T47D (cell line): ENCODE measurements at regions not wholly inside any gene's neighbourhood (a gene's known extent, or its start where the extent isn't known, plus 50 kb on each side); places are given as distances from the start of the nearest gene placed in this dataset.

Experiments used
- DNase-seq, 2 experiments: peaks; one replicate each; pipeline versions ENCODE4 v3.0.0 to v3.0.0-alpha.2; 2011 to 2012; ENCODE audit warnings: low read depth in 1 of 2, low spot score in 1 of 2
- JUND ChIP-seq: IDR thresholded peaks from 2 replicates; pipeline ENCODE4 v1.6.1; 2012; ENCODE audit warnings: low read depth
- in situ Hi-C: cut with HindIII; loops from 2 replicates; pipeline ENCODE4 v1.10.0; 2016; ENCODE audit warnings: low sequenced_read_pairs, low pct_unique_long_range_greater_than_20kb

DNA sequence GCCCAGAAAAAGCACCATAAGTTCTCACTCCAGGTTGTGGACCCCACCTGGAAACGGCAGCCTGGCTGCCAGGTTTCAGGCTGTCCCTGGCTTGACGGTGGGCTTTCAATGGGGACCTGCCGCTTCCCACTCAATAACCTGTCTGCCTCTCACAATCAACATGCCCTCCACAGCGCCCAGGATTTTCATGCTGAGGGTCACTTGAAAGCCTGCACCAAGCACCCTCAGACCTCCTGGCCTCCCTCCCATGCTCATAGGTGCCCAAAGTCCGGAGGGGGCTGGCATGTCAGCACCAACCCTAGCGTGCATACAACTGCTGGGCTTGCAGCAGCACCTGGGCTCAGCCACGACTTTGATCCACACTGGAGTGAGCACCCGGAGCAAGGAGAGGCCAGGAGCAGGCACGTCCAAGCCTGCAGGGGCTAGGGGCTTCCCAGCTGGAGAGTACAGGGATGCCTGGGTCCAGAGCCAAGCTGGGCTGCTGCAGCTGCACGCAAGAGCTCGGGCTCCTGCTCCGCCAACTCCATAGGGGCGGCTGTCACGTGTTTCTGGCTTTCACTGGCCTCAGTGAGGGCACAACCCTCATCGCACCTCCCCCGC is 1214.3 kb upstream of the RAG2 start:
- in situ Hi-C loops = no loop called here
- no peak for TF ChIP-seq JUND
- no peak for DNase-seq

DNA sequence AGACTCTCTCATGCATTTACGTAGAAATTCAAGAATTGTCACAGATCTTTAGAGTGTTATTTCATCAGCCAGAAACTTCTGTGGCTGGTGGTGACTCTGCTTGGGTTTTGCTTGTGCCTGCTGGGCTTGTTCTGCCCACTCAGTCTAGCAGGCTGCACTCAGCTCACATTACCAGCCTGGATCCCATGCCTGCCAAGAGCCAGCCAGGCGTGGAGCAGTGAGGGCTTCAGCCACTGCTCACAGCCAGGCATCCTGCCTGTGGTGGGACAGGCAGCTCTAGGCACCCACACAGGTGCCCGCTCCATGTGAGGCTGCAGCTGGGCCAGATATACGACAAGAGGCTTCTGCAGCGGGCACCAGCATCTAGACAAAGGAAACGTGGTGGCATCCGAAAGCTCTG is 1213.3 kb upstream of the RAG2 start:
- no peak for TF ChIP-seq JUND
- in situ Hi-C loops = no loop called here
- DNase-seq = no peak

DNA sequence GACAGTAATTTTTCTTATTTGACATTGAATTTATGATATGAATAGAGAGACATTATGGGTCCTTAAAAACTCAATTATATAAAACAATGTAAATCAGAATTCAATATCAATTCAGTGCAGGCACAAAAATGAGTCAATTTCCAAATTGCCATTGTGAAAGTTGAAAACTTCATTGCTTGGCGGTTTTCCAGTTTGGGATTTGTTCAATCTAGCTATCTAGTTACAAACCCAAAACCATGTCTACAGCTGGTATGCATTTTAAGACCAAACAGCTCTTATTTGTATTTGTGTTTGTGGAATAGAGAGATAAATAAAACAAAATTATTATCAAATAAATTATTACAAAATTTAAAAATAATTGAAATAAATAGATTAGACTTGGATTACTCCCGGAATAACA is 1206.6 kb upstream of the RAG2 start:
- TF ChIP-seq JUND = no peak
- in situ Hi-C loops = no loop called here
- DNase-seq = no peak

DNA sequence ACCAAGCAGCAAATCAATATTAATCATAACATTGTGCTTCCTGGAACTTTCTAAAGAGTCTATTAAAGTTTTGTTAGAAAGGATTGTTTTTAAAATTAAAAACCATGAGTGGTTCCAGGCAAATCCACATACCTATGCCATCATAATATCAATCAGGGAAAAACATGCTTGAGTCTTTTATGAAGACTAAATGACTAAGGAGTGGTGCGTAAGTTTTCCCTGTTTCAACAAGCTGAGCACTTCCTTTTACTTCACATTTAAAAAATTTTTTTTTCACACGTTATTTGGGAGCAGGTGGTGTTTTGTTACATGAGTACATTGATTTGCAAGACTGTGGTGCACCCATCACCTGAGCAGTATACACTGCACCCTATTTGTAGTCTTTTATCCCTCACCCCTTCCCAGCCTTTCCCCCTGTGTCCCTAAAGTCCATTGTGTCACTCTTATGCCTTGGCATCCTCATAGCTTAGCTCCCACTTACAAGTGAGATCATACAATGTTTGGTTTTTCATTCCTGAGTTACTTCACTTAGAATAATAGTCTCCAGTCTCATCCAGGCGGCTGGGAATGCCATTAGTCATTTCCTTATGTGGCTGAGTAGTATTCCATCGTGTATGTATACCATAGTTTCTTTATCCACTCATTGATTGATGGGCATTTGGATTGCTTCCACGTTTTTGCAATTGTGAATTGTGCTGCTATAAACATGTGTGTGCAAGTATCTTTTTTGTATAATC is 1190.3 kb upstream of the RAG2 start:
- TF ChIP-seq JUND = no peak
- DNase-seq = no peak
- in situ Hi-C loops = no loop called here

DNA sequence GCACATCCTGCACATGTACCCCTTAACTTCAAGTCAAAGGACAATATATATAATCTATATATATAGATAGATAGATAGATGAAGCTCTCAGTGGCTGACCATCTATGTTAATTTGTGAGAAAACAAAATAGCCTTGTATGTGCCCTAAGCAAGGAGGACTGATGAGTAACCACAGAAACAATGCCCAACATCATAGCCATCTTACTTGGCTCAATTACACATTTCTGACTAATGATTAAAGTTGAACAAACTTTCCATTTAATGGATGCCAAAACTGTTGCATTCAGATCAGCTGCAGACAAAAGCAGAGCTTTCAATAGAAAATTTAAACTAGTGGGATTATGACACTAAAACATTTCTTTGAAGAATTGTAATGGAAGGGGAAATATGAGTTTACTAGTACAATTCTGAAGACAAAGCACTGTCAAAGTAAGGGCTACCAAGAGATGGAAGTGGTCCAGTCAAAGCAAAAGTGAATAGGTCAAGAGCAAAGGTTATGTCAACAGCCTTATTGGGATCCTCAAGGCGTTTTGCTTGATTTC is 1188.2 kb upstream of the RAG2 start:
- TF ChIP-seq JUND = no peak
- in situ Hi-C loops = no loop called here
- no peak for DNase-seq

DNA sequence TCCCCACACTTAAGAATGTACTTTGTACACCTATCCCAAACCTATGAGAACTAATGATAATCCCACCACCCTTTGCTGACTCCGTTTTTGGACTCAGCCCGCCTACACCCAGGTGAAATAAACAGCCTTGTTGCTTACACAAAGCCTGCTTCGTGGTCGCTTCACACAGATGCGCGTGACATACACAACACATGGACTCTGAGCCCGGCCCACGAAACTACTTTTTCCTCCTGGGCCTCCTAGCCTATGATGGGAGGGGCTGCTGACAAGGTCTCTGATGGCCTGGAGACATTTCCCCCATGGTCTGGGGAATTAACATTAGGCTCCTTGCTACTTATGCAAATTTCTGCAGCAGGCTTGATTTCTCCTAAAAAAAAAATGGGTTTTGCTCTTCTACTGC is 1176.4 kb upstream of the RAG2 start:
- no peak for DNase-seq
- in situ Hi-C loops = no loop called here
- TF ChIP-seq JUND = no peak

DNA sequence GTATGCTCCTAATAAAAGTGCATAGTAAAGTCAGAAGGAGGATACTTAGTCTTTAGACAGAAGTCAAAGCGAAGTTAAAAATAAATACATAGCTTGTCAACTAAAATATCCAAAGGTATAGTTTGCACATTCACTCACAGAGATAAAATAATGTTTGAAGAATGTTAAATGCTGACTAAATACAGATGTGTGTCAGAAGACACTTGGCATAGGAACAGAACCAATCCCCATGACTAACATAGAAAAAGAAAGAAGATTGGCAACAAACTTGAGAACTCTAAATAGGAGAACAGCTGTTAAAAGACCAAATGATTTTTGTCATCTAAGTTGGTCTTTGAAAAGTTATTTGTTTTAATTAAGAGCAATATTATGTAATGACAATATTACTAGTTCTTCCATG is 1172.1 kb upstream of the RAG2 start:
- no peak for TF ChIP-seq JUND
- in situ Hi-C loops = no loop called here
- DNase-seq = no peak

DNA sequence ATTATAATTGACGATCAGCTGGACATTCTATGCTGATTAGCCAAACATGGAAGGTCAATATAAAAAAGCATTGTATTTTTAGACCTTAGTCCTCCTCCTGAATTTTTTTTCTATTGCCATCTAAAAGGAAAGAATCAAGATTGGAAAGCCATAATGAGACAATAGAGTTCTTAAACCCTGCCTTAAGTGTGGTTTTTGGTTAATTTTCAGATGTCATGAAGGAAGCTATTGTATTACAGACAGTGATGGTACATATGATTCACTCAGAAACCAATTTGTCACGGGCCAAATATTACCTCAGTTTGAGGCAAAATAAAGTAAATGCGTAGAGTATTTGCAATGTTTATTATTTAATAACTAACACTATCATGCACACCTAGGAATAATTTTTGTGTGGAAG is 1164.0 kb upstream of the RAG2 start:
- no peak for DNase-seq
- TF ChIP-seq JUND = no peak
- in situ Hi-C loops = no loop called here

DNA sequence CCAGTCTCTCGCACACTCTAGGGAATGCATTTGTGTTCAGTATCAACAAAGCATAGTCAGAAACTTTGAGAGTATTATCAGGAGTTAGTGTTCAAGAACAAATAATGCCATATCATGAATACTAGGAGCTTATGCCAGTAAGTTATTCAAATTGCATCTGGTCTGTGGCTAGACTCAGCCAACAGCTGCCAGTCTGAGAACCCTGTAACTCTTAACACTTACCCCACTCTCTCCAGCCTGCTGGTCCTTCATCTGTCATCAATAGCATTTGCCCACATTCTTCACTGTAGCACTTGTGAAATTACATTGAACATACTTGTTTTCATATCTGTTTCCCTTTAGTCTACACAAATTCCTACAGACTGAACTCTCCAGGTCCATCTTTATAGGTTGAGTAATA is 1157.5 kb upstream of the RAG2 start:
- DNase-seq = no peak
- TF ChIP-seq JUND = no peak
- in situ Hi-C loops = no loop called here

DNA sequence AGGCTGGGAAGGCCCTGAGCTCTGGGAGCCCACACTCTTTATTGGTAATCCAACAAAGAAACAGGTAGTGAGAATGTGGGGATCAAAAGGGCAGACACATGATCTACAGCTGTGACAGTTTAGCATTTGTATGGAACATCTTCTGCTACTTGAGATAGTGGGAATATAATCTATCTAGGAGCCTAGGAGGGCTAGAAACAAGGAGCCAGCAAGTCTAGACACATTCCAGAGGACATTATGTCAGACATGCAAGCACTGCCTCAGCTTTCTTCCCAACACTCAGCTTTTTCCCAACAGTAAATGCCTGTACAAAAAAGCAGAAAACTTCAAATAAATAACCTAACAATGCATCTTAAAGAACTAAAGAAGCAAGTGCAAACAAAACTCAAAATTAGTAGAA is 1150.6 kb upstream of the RAG2 start:
- no peak for DNase-seq
- no peak for TF ChIP-seq JUND
- in situ Hi-C loops = no loop called here

DNA sequence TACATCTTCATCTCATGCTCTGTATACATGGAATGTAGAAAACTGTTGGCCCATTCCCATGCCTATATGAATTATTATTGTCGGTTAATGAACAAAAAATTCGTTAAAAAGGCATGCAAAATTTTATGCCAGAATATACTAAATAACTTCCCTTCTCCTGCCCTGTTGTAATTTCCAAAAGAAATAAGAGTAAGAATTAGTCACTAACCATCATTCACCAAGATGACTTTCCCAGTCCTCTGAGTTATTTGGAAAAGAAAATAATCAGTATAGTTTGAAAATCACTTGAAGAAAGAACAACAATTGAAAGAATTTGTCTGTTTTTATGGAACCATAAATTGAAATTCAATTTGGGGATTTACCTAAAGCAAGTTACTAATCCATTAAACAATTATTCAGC is 1149.1 kb upstream of the RAG2 start:
- no peak for TF ChIP-seq JUND
- DNase-seq = no peak
- in situ Hi-C loops = no loop called here

DNA sequence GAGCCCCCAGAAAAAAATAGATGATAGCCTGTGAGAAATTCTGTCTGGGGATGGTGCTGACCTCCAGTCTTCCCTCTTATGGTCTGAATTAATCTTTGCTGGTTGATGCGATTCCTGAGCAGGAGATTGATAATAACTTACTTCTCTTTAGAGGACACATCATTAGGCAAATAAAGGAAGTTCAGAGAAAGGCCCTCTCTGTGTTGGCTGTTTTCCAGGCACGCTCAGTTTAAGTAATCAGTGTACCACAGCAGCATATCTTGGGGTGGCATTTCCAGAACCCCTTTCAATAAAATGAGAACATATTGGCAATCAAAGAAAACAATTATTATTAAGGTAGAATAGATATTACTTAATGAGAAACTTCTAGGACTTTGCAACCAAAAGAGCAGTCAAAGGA is 1129.3 kb upstream of the RAG2 start:
- DNase-seq = no peak

DNA sequence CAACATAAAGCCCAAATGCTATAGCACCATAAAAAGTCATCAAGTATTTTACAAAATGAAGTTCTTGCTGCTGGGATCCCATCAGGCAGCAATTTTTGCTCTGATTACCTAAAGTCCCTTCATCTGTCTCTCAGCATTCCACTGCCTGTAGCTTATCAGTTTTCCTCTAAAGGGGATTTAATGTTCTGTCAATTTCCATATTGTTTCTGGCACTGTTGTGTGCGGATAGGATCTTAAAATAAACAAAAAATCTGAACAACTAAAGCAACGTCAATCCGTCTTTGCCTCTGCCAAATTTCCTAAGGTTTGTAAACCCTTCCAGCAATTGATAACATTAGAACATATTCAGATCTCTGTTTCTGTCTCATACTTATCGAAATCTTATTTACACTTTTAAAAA is 1126.3 kb upstream of the RAG2 start:
- TF ChIP-seq JUND = no peak
- in situ Hi-C loops = no loop called here
- DNase-seq = no peak

More for the DNA sequence above, 1129.3 kb upstream of the RAG2 start:
- TF ChIP-seq JUND = no peak
- in situ Hi-C loops = no loop called here
